Natural killer cell (primary cell): ENCODE measurements at regions not wholly inside any gene's neighbourhood (a gene's known extent, or its start where the extent isn't known, plus 50 kb on each side); places are given as distances from the start of the nearest gene placed in this dataset.

Experiments
- ATAC-seq, 3 donors: fragments of 150-1000 bp in 2 of 3; fragments of 200-7000 bp in 1 of 3; cut with Tn5 transposase; 1 replicate in 1 of 3; 2 replicates in 2 of 3; pipeline ENCODE4 v1.10.0; 2021; ENCODE audit warnings: mild to moderate bottlenecking in 2 of 3, moderate library complexity in 2 of 3
- DNase-seq, 2 donors: peaks; one replicate each; pipeline versions ENCODE4 v3.0.0 to v3.0.0-alpha.2; 2013 to 2021; ENCODE audit warnings: mixed read lengths in 1 of 2
- H3K27ac ChIP-seq: one replicate; pipeline ENCODE4 v1.5.1; 2013; ENCODE audit warnings: mild to moderate bottlenecking, low read length
- H3K27me3 ChIP-seq: one replicate; pipeline ENCODE4 v1.6.1; 2013; ENCODE audit warnings: low read length; ENCODE audit not compliant: control insufficient read depth, insufficient read depth
- H3K36me3 ChIP-seq: one replicate; pipeline ENCODE4 v1.6.1; 2013; ENCODE audit warnings: low read length; ENCODE audit not compliant: control insufficient read depth, insufficient read depth
- H3K4me1 ChIP-seq: one replicate; pipeline ENCODE4 v1.6.1; 2013; ENCODE audit warnings: low read length; ENCODE audit not compliant: control insufficient read depth, insufficient read depth
- H3K4me3 ChIP-seq: one replicate; pipeline ENCODE4 v1.5.1; 2013; ENCODE audit warnings: low read length
- H3K9me3 ChIP-seq: one replicate; pipeline ENCODE4 v1.6.1; 2013; ENCODE audit warnings: low read length; ENCODE audit not compliant: control insufficient read depth, insufficient read depth
- H3K27ac Mint-ChIP-seq, 2 donors: one replicate each; pipeline ENCODE4 v1.8.0; 2022; ENCODE audit warnings: mild to moderate bottlenecking in 2 of 2, mixed read lengths in 2 of 2, moderate library complexity in 1 of 2
- H3K27me3 Mint-ChIP-seq, 2 donors: one replicate each; pipeline ENCODE4 v1.8.0; 2022; ENCODE audit warnings: low read depth in 2 of 2, mixed read lengths in 2 of 2
- H3K36me3 Mint-ChIP-seq: one replicate; pipeline ENCODE4 v1.8.0; 2022; ENCODE audit warnings: mixed read lengths
- H3K4me1 Mint-ChIP-seq, 2 donors: one replicate each; pipeline ENCODE4 v1.8.0; 2022; ENCODE audit warnings: mixed read lengths in 2 of 2
- H3K4me3 Mint-ChIP-seq: one replicate; pipeline ENCODE4 v1.8.0; 2022; ENCODE audit warnings: mild to moderate bottlenecking, moderate library complexity, mixed read lengths
- H3K9me3 Mint-ChIP-seq, 2 donors: one replicate each; pipeline ENCODE4 v1.8.0; 2022; ENCODE audit warnings: mixed read lengths in 2 of 2
- CTCF ChIP-seq: fragments of 200-600 bp; IDR thresholded peaks from one replicate; pipeline ENCODE4 v1.8.0; 2022; ENCODE audit warnings: antibody characterized with exemption
- WGBS: methylation state at CpG from one replicate; pipeline ENCODE4 v1.1.7; 2013; ENCODE audit warnings: missing lambda C conversion rate; ENCODE audit not compliant: insufficient coverage; 5-methylcytosine and 5-hydroxymethylcytosine counted together
- intact Hi-C: fragments of 100-400 bp; cut with micrococcal nuclease; formaldehyde crosslinking; loops from one replicate; pipeline ENCODE4 v1.14.2; 2022

DNA sequence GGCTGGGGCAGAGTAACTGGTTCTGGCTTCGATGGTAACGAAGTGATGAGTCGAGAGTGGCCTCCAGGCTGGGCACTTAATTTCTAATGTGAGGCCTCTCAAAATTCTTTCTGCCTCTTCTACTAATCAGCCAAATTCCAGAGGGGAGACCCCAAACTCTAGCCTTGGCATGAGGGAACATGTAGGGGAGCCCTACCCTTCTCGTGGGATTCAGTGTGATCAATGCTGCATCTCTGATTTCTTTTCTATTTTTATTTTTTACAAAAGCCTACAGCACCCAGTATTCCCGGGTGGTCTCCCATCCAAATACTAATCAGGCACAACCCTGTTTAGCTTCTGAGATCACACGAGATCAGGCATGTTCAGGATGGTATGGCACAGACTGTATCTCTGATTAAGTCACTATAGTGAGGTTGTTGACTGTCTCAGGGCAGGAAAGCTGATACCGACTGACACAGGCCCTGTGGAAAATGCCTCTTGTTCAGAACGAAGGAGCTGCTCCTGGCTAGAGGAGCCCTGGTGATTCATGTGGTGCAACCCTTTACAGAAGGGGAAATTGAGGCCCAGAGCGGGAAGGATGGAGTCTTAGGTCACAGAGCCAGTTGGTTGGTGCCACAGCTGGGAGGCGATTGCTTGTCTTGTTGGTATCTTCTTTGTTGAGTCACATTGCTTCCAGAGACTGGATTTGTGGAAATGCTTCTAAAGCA is 126.3 kb upstream of the HS6ST1 start:
- no peak overlapping the region for H3K4me3 Mint-ChIP-seq
- no peaks in the 10 kb centered on the region for H3K9me3 Mint-ChIP-seq
- no peak for TF ChIP-seq CTCF
- H3K36me3 Mint-ChIP-seq, result no peaks in the 10 kb centered on the region
- no peaks in the 10 kb centered on the region for H3K27me3 ChIP-seq
- intact Hi-C loops, result no loop called here
- H3K27ac Mint-ChIP-seq, result no peak overlapping the region
- no peaks in the 10 kb centered on the region for H3K4me1 ChIP-seq
- H3K4me3 ChIP-seq, result no peak overlapping the region
- H3K9me3 ChIP-seq, result no peaks in the 10 kb centered on the region
- H3K4me1 Mint-ChIP-seq, result no peaks in the 10 kb centered on the region
- ATAC-seq (no peak), DNase-seq (no peak)
- 85% methylated on average over 9 of the region's 10 CpGs for WGBS
- H3K36me3 ChIP-seq, result no peaks in the 10 kb centered on the region
- no peaks in the 10 kb centered on the region for H3K27me3 Mint-ChIP-seq
- no peak overlapping the region for H3K27ac ChIP-seq

GRCh38 chr2:128445523-128445900 is 126.8 kb upstream of the HS6ST1 start:
- intact Hi-C loops, result no loop called here
- ATAC-seq (no peak), DNase-seq (no peak)
- H3K36me3 Mint-ChIP-seq, result no peaks in the 10 kb centered on the region
- no peaks in the 10 kb centered on the region for H3K27me3 Mint-ChIP-seq
- WGBS, result 68% methylated on average over 4 of the region's 4 CpGs
- no peak overlapping the region for H3K4me3 Mint-ChIP-seq
- H3K27me3 ChIP-seq, result no peaks in the 10 kb centered on the region
- no peaks in the 10 kb centered on the region for H3K4me1 Mint-ChIP-seq
- H3K4me3 ChIP-seq, result no peak overlapping the region
- H3K9me3 Mint-ChIP-seq, result no peaks in the 10 kb centered on the region
- H3K27ac Mint-ChIP-seq, result no peak overlapping the region
- H3K4me1 ChIP-seq, result no peaks in the 10 kb centered on the region
- H3K27ac ChIP-seq, result no peak overlapping the region
- no peak for TF ChIP-seq CTCF
- H3K9me3 ChIP-seq, result no peaks in the 10 kb centered on the region
- no peaks in the 10 kb centered on the region for H3K36me3 ChIP-seq

- Histone ChIP-seq H3K36me3 (no peaks in the 10 kb centered on the region), H3K4me3 (no peak overlapping the region), H3K27ac (no peak overlapping the region), H3K27me3 (no peaks in the 10 kb centered on the region), H3K9me3 (no peaks in the 10 kb centered on the region), H3K4me1 (no peaks in the 10 kb centered on the region)
- no peaks in the 10 kb centered on the region for H3K9me3 Mint-ChIP-seq
- DNase-seq (no peak), ATAC-seq (no peak)
- 94% methylated on average over 9 of the region's 10 CpGs for WGBS
- H3K36me3 Mint-ChIP-seq, result no peaks in the 10 kb centered on the region
- TF ChIP-seq CTCF, result no peak
- no peaks in the 10 kb centered on the region for H3K4me1 Mint-ChIP-seq
- H3K27me3 Mint-ChIP-seq, result no peaks in the 10 kb centered on the region
- H3K4me3 Mint-ChIP-seq, result no peak overlapping the region
- intact Hi-C loops, result no loop called here
- H3K27ac Mint-ChIP-seq, result no peak overlapping the region
These were observed 127.6 kb upstream of the HS6ST1 start for GRCh38 chr2:128446049-128446873.
